IPS-NIHi11 (cell line): ENCODE measurements at regions not wholly inside any gene's neighbourhood (a gene's known extent, or its start where the extent isn't known, plus 50 kb on each side); places are given as distances from the start of the nearest gene placed in this dataset.
"Not testable (repeated sequence)": the region's sequence is repeated elsewhere in the genome, so short reads cannot be mapped to it uniquely, and the experiment has no call there.

Source experiments
- DNase-seq: peaks from one replicate; pipeline ENCODE4 v3.0.0; 2012; ENCODE audit warnings: mixed read lengths, low spot score

- peak; percentile 65 for DNase-seq
These were observed 90.0 kb upstream of the IFNGR1 start for GRCh38 chr6:137309078-137309762.

- DNase-seq: no peak
These were observed 88.1 kb upstream of the IFNGR1 start for GRCh38 chr6:137307163-137307854.

GRCh38 chr6:137305691-137306090 is 86.5 kb upstream of the IFNGR1 start:
- DNase-seq: no peak

GRCh38 chr6:137304020-137304780 is 85.0 kb upstream of the IFNGR1 start:
- no peak for DNase-seq

GRCh38 chr6:137303441-137303840 is 84.3 kb upstream of the IFNGR1 start:
- no peak for DNase-seq

- no peak for DNase-seq
These were observed 80.5 kb upstream of the IFNGR1 start for GRCh38 chr6:137299681-137300080.

- peak; percentile 78 for DNase-seq
These were observed 78.7 kb upstream of the IFNGR1 start for GRCh38 chr6:137297887-137298286.

- DNase-seq: not testable (repeated sequence)
These were observed 73.1 kb upstream of the IFNGR1 start for GRCh38 chr6:137292326-137292725.

- DNase-seq: no peak
These were observed 72.3 kb upstream of the IFNGR1 start for GRCh38 chr6:137291441-137291840.

GRCh38 chr6:137290601-137291261 is 71.5 kb upstream of the IFNGR1 start:
- DNase-seq: no peak

- no peak for DNase-seq
These were observed 67.7 kb upstream of the IFNGR1 start for GRCh38 chr6:137286916-137287315.

- no peak for DNase-seq
These were observed 67.2 kb upstream of the IFNGR1 start for GRCh38 chr6:137286368-137286767.

GRCh38 chr6:137284811-137285110 is 65.6 kb upstream of the IFNGR1 start:
- DNase-seq: no peak

- DNase-seq: no peak
These were observed 65.0 kb upstream of the IFNGR1 start for GRCh38 chr6:137283940-137284810.

GRCh38 chr6:137283080-137283479 is 63.9 kb upstream of the IFNGR1 start:
- DNase-seq: no peak

- no peak for DNase-seq
These were observed 63.1 kb upstream of the IFNGR1 start for GRCh38 chr6:137282254-137282653.

- not testable (repeated sequence) for DNase-seq
These were observed 60.1 kb upstream of the IFNGR1 start for GRCh38 chr6:137279279-137279678.

- peak; percentile 42 for DNase-seq
These were observed 58.9 kb upstream of the IFNGR1 start for GRCh38 chr6:137277971-137278637.

GRCh38 chr6:137272403-137272802 is 53.2 kb upstream of the IFNGR1 start:
- no peak for DNase-seq

GRCh38 chr6:137271245-137272183 is 52.3 kb upstream of the IFNGR1 start:
- peak; percentile 41 for DNase-seq
